ENCODE measurements at regions not wholly inside any gene's neighbourhood (a gene's known extent, or its start where the extent isn't known, plus 50 kb on each side); places are given as distances from the start of the nearest gene placed in this dataset.

- TF ChIP-seq CTCF (IDR thresholded peaks at IDR 0.05) (no peak), POLR2AphosphoS5 (IDR thresholded peaks at IDR 0.05) (no peak)
Observed at GRCh38 chr2:194742706-194743105, 914.3 kb upstream of the SLC39A10 start.

Measured in suprapubic skin (tissue), 3 donors.